IPS-18c (cell line): ENCODE measurements at regions not wholly inside any gene's neighbourhood (a gene's known extent, or its start where the extent isn't known, plus 50 kb on each side); places are given as distances from the start of the nearest gene placed in this dataset.

Experiments used
- H3K4me3 ChIP-seq: 2 replicates; pipeline ENCODE4 v1.7.0; 2013; ENCODE audit warnings: low read depth, mild to moderate bottlenecking, low read length, moderate library complexity; ENCODE audit not compliant: insufficient read depth
- H3K9me3 ChIP-seq: one replicate; pipeline ENCODE4 v1.6.1; 2013; ENCODE audit warnings: mild to moderate bottlenecking, low read length, moderate library complexity; ENCODE audit not compliant: control insufficient read depth, insufficient read depth

DNA sequence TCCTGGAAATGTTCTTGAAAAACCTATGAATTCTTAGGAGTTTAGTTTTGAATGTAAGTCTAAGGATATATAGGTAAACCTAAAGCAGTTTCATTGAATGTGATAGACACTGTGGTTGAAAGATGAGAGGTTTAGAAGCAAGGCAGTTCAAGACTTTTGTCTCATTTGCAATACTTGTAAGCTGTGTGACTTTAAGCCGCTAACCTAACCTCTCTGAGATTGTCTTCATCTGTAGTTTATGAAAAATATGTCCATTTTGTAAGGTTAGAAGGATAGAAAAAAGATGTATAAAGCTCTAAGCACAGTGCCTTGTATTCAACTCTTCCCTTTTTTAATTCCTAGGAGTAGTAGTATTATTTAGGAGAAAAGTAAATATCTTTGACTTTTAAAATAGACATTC lies 306.6 kb upstream of the ARRDC4 start:
- H3K4me3 ChIP-seq: no peak overlapping the region
- H3K9me3 ChIP-seq: no peaks in the 10 kb centered on the region

DNA sequence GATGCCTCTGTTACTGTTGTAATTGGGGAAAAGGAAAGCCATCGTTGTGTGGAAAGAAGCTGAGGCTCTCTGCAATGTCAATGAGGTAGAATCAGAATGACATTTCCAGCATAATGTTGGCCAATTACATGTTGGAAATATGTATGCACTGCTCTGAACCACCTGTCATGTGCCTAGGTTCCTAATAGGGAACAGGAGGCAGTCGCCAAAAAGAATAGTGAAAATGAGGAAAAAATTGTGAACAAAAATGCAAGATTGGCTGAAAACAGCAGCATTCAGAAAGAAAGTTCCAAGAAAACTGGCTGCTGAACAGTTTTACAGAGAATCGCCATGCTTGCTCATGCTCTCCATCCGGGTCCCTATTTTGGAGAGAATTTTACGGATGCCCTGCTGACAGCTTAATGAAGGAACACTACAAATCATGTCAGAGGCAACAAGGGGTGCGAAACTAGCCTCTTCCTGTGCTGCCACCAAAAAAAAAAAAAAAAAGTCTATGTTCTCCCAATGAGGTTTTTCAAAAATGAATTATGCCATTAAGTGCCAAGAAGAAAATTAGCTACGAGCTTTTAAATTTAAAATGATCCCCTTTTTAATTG lies 305.9 kb upstream of the ARRDC4 start:
- H3K4me3 ChIP-seq: no peak overlapping the region
- H3K9me3 ChIP-seq: no peaks in the 10 kb centered on the region

DNA sequence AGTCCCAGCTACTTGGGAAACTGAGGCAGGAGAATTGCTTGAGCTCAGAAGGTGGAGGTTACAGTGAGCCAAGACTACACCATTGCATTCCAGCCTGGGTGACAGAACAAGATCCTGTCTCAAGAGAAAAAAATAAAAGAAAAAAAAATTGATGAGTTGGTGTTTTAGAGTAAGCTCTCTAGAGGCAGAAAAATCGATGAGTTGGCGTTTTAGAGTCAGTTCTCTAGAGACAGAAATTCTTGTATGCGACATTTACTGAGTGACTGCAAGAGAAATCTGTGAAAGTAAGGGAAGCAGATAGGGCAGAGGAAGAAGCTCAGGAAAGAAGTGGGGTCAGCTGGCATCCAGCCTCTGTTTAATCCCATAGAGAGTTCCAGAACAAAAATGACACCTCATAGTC lies 298.7 kb upstream of the ARRDC4 start:
- no peak overlapping the region for H3K4me3 ChIP-seq
- H3K9me3 ChIP-seq: no peaks in the 10 kb centered on the region

DNA sequence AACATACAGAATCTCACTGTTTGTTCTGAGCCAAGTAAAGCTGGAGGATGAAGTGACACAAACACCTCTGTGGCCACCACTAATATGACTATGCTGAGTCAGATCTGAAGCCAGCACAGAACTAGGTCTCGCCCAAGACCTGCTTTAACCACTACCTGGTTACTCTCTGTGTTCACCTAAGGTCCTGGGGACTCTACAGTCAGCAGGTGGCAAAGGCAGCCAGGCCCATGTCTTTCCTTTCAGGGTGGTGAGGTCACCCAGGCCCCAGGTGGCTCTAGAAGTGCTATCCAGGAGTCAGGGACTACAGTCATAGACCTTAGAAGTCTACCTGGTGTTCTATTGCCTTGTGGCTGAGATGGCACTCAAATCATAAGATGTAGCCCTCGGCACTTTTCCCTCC lies 287.9 kb upstream of the ARRDC4 start:
- Histone ChIP-seq H3K4me3 (no peak overlapping the region), H3K9me3 (no peaks in the 10 kb centered on the region)

DNA sequence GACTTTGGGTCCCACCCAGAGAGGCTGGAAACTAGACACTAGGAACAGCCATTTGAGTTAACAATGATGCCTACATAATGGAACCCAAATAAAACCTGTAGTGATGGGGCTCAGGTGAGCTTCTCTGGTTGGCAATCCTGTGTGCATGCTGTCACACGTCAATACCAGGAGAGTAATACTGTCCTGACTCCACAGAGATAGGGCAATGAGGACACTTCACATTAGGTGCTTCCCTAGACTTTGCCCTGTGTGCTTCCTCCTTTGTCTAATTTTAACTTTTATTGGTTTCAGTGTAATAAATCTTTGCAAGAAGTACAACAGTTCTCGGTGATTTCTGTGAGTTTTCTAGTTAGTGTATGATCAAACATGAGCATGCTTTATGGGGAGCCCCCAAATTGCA lies 281.8 kb upstream of the ARRDC4 start:
- no peaks in the 10 kb centered on the region for H3K9me3 ChIP-seq
- no peak overlapping the region for H3K4me3 ChIP-seq

DNA sequence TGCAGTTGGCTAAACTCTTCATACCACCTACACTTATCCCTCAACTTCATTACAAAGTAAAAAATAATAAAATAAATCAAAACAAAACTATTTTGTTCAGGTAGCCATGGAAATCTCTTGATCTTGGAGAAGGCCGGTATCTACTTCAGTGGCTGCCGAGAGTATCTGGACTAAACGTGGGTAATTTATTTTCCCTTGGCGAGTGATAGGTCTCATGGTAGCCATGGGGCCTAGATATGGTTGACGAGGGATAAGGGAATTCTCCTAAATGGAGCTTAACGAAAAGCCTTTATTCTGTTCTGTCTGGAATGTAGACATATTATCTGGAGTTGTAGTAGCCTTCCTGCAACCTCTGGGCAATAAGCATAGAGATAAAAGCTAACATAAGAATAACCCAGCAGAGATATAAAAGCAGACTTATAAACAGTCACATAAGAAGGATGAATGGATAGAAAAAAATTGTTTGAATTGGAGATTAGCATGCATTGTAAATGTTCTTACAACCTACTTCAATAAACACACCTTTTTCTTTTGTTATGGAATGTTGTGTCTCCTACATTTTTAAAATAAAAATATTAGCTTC lies 281.3 kb upstream of the ARRDC4 start:
- Histone ChIP-seq H3K9me3 (no peaks in the 10 kb centered on the region), H3K4me3 (no peak overlapping the region)

DNA sequence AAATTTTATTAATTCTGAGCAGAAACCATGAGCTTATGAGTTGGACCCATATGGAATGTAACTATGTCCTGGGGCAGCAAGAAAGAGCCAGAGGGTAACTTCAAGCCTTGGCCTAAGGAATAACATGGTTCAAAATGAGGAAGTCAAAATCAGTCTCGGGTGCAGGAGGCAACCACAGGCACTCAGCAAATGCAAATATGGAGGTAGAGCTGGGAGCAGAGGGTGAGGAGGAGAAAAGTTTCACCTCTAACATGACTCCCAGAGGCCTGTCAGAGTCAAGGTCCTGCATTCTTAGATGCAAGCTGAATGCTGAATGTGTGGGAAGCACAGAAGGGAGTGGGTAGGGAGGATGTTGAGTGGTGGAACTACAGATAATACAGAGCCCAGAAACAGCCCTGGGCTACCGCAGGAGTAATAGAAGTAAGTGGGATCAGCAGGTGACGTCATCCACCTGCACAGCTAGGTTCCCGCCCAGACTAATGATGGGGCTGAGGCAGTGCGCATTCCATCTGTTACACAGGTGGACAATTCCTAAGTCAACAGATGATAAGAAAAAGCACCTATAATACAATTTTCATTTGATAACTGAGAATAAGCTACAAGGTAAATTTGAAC lies 279.8 kb upstream of the ARRDC4 start:
- no peaks in the 10 kb centered on the region for H3K9me3 ChIP-seq
- no peak overlapping the region for H3K4me3 ChIP-seq

DNA sequence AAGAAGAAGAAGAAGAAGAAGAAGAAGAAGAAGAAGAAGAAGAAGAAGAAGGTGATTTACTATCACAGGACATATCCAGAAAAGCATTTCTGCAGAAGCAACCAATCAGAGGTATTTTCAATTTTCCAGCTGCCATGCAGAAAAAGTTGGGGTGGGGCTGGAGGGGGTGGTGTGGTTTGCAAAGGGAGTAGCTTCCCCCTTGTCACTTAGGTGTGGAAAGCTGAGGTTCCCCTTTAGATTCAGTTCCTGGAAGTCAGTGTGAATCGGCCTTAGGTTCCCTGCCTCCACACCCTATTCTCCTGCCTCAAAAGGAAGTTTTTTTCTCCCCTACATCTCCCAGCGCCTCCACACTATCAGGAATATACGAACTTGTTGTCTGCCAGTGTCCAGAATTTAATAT lies 276.7 kb upstream of the ARRDC4 start:
- Histone ChIP-seq H3K4me3 (no peak overlapping the region), H3K9me3 (no peaks in the 10 kb centered on the region)

DNA sequence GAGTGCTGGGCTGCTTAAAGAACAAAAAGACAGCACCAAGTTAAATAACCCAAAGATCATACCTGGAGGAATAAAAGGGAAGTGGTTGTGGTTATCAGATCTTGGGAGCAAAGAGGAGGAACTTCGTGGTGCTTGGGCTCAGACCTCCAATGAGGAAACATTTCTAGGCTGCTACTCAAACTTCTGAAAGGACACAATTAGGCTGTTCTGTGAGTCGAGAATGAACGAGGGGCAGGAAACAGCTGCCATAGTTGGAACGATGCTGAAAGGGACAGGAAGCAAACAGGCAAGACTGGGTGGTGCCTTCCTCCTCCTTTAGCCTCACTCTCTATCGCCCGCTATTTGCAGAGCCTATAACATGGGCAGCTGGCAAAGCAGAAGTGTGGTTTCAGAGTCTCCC lies 276.3 kb upstream of the ARRDC4 start:
- H3K4me3 ChIP-seq: no peak overlapping the region
- H3K9me3 ChIP-seq: no peaks in the 10 kb centered on the region

DNA sequence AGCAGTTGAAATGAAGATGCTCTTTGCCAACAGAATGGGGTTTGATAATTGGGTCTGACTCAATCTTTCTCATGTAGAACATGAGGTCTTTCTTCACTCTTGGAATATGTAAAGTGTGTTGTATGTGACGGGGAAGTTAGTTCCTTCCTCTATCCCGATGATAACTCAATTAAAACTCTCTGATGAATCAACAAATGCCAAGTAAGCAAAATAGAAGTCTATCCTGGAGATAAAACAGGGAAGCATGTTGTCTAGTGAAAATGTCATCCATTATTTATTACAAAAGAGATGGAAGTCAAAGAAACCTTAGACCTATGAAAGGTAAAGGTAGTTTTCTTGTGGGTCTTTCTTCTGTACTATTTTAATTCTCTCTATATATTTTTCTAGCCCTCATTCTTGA lies 274.2 kb upstream of the ARRDC4 start:
- Histone ChIP-seq H3K9me3 (no peaks in the 10 kb centered on the region), H3K4me3 (no peak overlapping the region)

DNA sequence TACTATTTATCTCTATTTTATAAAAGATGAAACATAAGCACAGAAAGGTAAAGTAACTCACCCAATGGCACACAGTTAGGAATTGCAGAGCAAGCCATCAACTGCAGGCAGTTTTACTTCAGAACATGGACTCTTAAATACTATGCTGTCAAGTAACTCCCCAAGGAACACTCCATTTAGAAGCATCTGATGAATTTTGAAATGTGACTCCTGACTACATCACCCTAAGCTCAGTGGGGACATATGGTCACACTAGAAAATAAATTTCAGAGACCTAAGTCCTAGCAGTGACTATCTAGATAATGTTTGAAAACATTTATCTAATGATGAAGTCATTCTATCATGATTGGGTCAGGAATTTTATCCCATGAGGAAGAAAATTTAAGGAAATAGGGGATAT lies 272.8 kb upstream of the ARRDC4 start:
- H3K9me3 ChIP-seq: no peaks in the 10 kb centered on the region

DNA sequence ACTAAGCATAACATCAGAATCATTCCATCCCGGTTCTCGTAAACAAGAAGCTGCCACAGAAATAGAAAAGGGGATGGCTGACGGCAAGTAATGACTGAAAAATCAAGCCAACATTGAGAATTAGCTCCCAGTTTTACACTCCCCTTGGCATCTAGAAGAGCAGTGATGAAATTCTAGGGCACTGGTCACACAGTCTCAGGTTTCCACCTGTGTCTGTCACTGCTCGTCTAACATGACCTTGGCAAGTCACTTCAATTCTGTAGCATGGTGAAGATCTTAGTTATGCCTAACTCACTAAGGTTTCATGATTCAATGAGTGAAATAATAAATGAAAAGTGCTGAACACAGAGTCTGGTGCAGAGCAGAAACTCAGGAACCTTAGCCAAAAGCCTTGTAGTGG lies 272.3 kb upstream of the ARRDC4 start:
- H3K9me3 ChIP-seq: no peaks in the 10 kb centered on the region
- H3K4me3 ChIP-seq: no peak overlapping the region

More for the DNA sequence above, 272.8 kb upstream of the ARRDC4 start:
- H3K4me3 ChIP-seq: no peak overlapping the region

DNA sequence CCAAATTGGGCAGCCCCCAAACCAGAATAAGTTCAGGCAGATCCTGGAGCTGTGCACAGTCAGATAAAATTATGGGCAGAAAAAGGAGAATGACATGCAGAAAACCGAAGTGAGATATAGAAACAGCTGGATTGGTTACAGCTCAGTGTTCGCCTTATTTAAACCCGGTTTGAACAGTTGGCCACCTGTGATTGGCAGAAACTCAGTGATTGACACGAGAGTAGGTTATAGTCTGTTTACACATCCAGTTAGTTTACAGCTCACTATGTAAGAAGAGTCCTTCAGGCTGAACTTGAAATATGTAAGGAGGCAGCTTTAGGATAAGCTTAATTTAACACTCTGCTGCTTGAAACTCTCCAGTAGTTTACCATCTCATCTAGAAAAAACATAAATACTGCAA lies 271.6 kb upstream of the ARRDC4 start:
- H3K9me3 ChIP-seq: no peaks in the 10 kb centered on the region
- no peak overlapping the region for H3K4me3 ChIP-seq

DNA sequence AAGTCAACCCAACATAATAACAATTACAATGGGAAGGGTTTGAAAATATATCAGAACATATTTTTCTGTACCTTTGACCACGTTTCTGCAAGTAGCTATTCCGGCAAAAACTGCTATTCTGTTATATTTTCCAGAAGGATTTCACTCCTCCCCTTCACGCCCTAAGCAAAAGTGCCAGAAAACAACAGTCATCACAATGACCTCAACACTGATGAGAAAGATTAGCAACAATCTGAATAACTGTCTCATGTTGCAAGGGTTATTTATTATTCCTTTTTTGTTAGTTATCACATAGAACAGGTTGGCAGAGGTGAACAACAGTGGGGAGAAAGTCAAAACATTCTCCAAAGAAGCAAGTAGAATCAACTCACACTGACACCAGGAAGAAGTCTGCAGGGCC lies 269.4 kb upstream of the ARRDC4 start:
- Histone ChIP-seq H3K9me3 (no peaks in the 10 kb centered on the region), H3K4me3 (no peak overlapping the region)

DNA sequence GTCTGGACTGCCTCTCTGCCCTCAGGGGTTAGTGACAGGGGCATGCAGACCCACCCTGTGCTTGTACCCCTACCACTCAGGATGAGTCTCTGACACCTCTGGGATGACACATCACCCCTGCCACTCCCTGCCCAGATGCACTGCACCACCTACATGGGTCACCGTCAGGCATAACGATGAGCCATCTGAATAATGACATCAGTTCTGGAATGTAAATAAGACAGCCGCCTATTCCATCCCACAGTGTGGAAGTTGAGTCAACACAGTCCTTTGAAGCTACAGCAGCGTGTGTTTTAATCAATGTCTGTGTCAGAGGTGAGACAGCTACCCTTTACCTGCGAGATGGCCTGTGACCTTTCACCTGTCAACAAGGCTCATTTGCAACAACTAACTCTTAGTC lies 268.7 kb upstream of the ARRDC4 start:
- no peak overlapping the region for H3K4me3 ChIP-seq
- H3K9me3 ChIP-seq: no peaks in the 10 kb centered on the region

DNA sequence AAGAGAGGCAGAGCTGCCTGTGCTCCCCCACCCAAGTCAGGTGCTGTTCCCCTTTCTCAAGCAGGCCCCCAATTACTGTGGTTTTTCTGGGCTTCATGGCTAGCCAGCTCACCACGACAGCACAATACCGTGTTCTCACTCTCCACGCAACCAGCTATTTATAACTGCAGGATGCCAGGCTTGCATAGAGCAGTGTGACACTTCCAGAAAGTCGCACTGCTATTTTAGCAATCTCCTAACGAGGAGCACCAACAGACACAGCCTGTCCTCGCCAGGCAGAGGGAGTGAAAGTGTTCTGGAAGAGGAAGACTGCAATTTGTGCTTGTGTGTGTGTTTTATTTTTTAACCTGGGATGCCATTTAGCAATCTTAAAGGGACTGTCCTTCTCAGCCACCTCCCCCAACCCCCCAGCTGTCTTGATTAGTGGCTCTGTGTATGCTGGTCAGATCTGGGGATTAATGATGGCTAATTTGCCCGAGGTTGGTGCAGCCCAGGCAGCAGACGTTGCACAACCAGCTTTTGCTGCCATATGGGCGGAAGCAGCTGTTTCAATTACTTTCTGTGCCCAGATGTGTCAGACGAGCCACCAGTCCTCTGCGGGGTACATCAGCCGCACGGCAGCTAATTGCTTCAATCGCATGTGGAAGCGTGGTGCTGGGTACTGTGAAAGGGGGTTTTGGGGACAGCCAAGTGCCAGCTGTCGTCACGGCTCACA lies 268.0 kb upstream of the ARRDC4 start:
- H3K9me3 ChIP-seq: no peaks in the 10 kb centered on the region
- H3K4me3 ChIP-seq: no peak overlapping the region

DNA sequence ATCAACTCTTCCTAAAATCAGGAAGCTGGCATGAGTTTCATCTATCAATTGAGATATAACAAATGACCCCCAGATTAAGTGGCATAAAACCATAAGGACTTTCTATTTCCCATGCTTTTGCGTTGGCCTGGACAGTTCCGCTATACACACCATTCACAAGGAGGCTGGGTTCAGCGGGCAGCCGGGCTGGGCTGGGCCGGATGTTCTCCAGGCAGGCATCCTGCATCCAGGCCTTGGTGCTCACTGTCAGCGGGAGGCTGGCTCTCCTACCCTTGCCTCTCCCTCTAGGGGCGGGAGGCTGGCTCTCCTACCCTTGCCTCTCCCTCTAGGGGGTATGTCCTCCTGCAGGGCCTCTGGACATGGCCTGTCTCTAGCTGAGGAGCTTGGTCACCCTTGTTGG lies 266.0 kb upstream of the ARRDC4 start:
- no peaks in the 10 kb centered on the region for H3K9me3 ChIP-seq
- no peak overlapping the region for H3K4me3 ChIP-seq

DNA sequence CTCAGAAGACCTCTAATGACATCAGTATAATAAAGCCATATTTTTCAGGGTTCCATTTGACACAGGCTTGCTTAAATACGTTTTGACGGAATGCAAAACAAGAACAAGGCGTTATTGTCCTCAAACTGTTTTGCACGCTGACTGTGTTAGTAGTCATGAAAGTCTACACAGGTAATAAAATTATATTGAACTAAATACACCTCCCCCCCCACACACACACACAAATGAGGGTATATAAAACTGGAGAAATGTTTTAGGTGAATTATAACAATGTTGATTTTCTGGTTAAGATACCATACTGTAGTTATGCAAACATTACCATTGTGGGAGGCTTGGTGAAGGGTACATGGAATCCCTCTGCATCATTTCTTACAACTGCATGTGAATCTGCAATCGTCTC lies 257.1 kb upstream of the ARRDC4 start:
- Histone ChIP-seq H3K4me3 (no peak overlapping the region), H3K9me3 (no peaks in the 10 kb centered on the region)
